ENCODE measurements at regions not wholly inside any gene's neighbourhood (a gene's known extent, or its start where the extent isn't known, plus 50 kb on each side); places are given as distances from the start of the nearest gene placed in this dataset.
A peak's percentile ranks its signal among the peaks of the same experiment; 100 is the strongest.

DNA sequence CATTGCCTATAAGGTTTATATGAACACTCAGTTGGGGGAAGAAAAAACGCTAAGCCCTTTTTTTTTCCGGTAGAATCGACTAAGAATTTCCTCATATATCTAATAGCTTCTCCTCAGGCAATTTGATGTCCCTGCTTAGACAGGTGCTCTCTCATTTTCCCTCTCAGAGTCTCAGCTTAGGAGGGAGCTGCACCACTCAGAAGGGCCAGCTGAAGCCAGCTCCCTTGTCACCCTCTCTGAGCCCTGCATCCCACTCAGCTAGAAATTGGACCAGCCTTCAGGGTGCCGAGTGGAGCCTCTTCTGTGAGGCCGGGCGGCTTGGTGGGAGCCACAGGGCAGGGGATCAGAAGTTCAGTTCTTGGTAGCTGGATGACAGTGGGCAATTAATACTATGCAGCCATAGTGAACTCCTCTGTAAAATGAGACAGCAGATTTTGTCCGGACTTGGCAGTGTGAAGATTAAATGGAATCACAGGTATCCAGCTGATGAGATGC, 368.5 kb downstream of the MAFB start:
- no peak for DNase-seq (ENCODE audit: low spot score)

DNA sequence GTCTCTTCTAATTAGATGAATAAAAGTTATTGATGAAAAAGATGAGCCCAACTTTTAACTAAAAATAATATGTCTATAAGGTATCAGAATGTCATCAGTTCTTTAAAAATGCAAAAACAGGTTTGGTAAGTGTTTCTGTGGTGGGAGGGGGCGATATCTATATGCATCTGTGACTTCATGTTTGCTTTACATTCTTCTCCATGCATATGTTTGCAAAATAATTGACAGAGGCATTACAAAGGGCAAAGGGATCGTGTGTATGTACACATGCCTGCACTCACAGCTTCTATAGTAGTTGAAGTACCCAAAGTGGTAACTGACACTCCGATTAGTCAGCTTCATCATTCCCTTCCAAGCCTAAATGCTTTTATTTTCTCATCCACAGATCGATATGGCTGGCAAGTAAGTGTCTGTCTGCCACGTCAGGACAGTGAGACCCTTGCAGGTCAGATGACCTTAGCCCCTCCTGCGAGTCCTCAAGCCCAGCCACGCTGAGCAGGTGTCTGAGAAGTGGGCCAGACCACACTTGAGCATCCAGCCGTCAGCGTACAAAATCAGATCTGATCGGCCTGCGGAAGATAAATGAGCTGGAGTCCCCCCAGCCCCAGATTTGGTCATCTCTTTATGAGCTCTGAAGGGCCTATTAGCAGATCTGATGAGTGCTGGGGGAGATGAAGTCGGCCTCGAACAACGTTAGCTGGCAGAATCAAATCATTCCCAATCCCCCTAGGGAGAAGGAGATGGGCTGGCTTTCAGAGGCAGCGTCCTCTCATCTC, 369.1 kb downstream of the MAFB start:
- no peak for DNase-seq (ENCODE audit: low spot score)

DNA sequence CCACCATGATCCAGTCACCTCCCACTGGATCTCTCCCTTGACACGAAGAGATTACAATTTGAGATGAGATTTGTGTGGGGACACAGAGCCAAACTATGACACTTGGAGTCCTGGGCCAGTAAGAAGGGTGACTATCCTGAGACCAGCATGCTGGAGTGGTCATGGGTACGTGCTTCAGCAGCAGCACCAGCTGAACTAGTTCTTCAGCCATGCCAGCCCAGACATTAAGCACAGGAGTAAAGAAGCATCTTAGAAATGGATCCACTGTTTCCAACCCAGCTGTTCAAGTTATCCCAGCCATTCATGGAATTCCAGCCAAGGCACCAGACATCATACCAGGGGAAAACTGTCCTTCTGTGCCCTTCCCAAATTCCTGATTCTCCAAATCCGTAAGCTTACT, 370.0 kb downstream of the MAFB start:
- DNase-seq (ENCODE audit: low spot score) = no peak

DNA sequence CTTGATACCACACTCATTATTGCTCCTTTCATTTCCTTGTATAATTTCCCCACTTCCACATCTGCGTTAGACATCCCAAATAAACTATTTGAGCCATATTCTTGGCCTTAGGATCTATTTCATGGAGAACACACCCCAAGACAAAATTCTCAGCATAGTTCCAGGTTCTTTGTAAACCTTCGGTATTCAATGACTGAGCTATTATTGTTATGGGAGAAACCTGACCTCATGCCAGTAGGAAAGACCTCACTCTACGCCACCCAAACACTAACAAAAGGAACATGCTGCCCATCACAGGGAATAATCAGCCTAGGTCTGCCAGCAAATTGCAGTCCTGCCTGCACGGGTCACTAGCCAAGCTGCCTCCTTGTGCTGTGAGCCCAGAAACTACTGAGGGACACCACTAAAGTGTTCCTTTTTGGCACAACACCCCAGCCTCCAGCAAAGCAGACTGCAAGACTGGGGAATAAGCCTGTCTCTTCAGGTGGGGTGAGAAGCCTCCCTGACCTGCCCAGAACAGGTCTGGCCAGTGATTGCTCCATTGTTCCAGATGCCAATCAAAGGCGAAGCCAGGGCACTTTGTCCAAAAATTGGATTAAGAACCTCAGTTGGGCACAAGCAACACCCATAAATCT, 371.8 kb downstream of the MAFB start:
- DNase-seq (ENCODE audit: low spot score) = no peak

DNA sequence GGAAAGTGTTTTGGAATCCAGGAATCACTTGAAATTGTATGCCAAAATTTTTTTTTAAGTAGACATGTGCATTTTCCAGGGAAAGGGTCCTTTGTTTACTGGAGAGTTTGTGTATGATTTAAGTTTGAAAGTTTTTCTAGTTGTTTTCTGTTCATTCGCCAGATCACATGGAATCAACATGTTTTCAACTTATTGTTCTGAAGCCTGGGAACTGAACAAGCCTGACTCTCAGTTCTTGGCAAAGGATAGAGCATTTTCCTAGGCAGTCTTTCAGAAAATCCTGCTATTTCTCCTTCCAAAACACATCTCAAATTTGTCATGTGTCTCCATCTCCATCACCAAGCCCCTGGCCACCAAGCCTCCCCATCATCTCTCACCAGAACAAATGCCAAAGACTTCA, 374.8 kb downstream of the MAFB start:
- no peak for DNase-seq (ENCODE audit: low spot score)

DNA sequence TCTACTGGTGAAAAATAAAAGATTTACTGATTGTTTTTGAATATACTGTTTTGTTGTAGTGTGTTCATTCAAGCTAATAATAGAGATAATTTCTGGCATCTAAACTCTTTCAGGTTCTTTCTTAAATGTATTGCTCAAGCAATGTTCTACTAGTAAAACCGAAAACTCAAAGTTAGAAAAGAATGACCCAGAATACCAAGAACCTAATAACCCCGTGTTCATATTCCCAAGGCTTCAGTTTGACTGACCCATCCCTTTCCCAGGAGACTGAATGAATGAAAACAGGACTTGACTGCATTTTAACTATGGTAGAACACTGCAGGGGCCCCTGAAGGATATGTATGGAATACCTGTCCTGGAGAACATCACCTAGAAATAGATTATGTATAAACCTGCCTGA, 375.3 kb downstream of the MAFB start:
- DNase-seq (ENCODE audit: low spot score) = no peak

DNA sequence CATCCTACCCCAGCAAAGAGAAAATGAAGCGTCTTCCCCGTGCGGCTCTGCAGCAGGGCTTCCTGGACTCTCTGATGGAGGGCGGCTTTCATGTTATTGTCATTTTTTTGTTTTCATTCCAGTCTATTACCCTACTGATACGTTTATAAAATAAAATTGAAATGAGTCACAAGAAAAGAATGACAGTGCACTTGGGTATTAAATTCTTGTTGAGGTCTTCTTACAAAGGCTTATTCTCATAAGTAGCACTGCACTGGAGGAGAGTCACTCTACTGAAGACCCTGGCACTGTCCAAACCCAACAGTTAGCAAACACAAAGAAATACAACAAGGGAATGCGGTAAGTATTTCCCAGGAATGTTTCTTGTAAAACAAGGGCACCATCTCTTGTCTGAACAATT, 379.3 kb downstream of the MAFB start:
- no peak for DNase-seq (ENCODE audit: low spot score)

DNA sequence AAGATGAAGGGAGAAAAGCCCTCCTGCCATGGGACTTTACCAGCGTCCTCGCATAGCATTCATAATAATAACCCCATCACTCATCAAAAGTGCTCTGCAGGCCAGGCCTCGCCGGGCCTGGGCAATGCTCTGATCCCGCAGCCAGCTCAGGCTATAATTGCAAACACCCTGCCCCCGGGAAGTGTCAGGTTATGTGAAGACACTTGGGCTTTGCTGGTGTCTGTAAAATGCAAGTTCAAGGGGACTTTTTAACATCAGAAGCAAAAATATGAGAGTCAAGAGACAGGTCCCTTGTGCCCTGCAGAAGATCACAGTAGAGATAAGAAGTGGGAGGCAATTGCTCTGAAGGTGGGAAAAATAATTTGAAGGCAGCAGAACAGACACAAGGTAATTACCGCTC, 381.0 kb downstream of the MAFB start:
- DNase-seq (ENCODE audit: low spot score) = no peak

DNA sequence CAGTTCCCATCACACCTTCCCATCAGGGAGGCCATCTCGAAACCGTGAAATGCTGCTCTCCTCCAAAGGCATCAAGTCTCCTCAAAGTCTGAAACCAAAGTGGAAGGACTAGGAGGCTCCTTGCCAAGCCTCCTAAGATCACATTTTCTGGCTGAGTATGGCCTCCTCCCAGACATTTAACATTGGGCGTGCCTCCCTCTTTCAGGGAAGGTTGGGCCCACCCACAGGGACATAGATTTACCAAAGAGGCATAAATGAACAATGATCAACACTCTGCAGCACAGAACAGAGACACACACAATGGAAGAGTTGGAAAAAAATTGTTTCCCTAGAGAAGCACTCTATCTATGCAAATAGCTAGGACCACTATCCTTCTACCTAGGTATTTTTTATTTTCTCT, 381.8 kb downstream of the MAFB start:
- no peak for DNase-seq (ENCODE audit: low spot score)

DNA sequence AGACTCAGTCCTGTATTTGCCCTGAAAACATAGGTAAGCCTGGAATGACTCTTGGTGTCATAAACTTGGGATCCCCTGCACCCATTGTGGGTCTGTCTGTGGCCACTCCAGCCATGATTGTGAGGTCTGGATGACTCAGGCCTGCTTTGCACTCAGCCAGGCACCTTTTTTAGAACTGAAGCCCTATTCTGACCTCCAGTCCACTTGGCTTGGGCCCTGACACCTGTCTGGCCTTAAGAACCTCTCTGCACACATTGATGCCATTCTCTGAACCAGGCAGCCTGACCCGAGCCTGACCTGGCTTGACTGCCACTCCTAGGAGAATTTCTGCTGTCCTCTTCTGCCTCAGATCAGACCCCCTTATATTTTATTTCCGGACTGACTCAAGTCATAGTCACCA, 383.7 kb downstream of the MAFB start:
- no peak for DNase-seq (ENCODE audit: low spot score)

DNA sequence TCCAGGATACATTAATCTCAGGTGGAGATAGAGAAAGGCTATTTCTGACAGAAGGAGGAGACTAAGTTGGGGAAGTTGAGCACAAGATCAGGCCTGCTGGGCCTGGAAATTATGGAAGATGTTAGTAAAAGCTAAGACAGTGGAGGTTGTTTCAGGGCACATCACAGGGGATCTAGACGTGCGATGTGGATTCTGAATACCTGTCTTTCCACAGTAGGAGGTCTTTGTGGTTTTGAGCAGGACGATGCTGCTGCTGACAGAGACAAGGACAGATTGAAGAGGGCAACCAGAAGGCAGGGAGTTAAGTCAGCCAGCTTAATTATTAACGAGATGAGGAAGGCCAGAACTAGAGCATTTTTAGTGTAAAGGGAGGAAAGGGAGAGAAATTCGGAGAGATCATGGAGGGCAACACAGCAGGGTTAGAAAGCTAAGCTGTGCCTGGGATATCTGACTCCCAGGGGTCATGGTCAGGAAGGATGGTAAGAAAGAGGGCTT, 384.9 kb downstream of the MAFB start:
- no peak for DNase-seq (ENCODE audit: low spot score)

DNA sequence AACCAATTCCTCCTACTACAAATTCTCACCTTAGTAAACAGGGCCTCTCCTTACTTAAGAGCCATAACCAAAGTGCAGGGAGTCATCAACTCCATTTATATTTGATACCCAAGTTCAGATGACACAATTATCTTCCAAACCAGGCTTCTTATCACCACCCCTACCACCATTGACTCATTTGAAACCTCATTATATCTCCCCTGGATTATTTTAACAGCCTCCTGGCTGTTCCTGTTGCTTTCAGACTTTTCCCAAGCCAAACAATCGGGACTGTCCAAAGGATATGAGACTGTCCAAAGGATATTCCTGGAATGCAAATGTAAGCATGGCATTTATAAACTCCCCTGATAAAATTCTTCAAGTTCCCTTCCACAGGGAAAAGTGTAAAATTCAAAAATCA, 394.3 kb downstream of the MAFB start:
- no peak for DNase-seq (ENCODE audit: low spot score)

DNA sequence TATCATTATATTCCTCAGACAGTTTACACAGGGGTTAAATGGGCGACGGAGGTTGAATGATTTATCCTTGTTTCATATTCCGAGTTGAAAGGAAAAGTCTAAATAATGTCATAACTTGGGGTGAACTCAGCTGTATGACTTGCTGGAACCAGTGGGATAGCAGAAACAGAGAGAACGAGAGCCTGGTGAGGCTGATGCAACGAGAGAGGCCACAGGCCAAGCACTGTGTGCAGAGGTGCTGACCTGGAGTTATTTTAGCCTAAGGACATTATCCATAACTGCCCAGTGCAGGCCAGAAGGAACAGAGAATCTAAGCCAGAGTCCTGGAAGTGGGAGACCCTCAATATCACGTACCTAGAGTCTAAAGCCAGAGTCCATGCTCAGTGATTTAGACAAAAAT, 394.9 kb downstream of the MAFB start:
- DNase-seq (ENCODE audit: low spot score) = no peak

DNA sequence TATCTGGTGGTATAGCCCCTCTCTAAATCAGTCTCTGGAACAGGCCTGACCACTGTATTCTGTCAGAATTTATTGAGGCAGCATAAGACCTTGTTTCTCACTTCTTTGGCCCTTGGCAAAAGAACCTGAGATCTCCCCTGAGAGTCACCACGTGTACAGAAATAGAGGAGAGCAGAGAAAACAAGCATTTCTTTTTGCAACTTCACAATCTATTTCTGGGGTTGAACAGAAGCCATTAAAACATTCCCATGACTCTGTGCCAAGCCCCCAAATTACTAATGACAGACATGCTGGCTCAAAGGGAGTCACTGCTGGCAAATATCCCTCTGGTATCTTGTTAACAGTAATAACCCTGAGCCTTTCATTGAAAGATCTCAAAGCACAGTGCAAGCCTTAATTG, 395.3 kb downstream of the MAFB start:
- DNase-seq (ENCODE audit: low spot score) = no peak

DNA sequence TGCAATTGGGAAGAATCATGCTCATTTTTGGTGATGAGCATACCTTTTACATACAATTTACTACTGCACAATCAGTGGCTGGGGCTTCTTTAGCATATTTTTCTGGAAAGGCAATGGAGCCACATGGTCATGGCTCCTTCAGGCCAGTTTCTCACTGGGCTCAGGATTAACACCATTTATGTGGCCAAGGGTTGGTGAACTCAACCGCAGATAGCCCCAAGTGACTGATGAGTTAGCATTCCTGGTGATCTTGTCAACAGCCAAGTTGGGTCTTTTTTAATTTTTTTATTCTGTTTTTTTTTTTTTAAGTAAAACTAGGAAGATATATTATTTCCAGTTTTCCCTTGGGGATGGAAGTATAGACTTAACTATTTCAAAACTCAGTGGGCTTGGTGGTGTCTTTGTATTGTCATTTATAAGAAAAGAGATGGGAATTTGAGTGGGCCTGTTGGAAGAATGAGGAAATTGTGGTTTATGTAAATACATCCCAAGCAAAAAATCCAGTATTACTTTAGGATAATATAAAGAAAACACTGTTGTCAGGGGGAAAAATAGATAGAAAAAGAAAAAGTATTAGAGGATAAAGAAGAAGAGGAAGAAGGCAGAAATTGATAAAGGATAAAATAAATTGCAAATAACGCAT, 397.4 kb downstream of the MAFB start:
- no peak for DNase-seq (ENCODE audit: low spot score)

DNA sequence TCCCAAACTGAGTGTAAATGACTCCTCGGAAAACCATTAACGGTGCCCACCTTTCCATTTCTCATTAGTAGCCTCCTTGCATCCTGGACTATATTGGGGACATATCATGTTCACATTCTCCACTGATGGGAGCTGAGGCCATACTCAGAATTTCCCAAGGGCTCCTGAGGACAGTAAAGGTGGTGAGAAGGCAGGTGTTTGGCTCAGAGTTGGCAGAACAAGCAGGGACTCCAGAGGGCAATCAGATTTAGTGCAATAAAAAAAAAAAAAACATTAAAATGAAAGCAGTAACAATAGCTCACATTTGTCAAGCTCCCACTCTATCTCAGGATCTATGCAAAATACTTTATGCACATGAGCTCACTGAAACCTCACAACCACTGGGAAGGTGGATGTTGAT, 401.4 kb downstream of the MAFB start:
- DNase-seq (ENCODE audit: low spot score) = no peak

DNA sequence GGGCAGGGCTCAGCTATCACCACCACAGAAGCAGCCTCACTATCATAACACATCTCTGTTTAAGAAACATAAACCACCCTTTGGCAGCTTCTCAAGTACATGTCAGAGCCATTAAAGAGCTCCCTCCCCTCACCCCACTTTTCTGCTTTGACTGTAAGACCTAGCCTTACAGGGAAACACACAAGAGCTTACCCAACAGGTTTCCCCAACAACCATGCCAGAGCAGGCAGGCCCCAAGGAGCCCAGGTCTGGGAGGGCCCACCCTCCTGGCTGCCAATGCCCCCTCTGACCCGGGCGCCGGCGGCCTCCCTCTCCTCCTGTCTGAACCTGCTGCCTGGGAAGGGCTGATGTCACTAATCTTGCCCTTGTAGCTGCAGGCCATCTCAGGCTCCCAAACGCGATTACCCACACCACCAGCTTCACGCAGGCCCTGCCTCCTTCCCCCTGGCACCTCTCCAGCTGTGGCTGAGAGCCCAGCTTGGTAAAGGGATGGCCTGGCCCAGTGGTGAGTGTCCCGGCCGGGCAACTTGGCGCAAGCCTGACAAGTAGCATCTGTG, 402.0 kb downstream of the MAFB start:
- no peak for DNase-seq (ENCODE audit: low spot score)

DNA sequence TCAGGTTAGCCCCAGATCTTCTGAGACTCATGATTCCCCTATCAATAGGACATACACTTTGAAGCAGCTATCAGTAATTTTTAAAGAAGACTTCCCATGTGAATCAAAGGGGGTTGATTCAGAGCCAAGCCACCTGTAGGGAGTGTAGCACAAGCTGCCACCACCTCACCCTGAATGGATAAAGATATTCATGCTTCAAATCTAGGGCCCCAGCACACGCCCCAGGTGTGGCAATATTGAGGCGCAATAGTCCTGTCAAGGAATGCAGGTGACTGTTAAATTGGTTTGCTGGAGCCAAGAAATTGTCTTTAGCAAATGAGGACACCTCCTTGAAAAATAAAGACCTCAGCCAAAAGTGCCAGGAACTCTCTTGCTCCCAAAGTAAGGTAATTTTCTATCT, 404.4 kb downstream of the MAFB start:
- DNase-seq (ENCODE audit: low spot score) = no peak

DNA sequence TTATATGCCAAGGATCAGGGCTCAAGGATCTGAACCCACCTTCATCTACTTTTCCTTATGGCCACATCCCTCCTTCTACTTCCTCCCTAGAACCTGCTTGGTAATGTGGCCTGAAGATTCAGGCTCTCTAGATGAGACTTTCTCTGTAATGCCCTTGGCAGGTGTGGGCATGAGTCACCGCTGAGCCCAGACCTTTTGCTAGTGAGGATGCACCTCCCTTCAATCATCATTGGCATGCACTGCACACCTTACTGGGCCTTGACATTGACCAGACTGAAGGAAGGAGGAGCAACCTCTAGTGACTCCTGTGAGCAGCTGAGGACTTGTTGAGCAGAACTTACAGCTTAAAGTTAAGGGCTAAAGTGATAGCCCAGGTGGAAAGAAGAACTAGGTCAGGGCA, 405.3 kb downstream of the MAFB start:
- DNase-seq (ENCODE audit: low spot score) = no peak

DNA sequence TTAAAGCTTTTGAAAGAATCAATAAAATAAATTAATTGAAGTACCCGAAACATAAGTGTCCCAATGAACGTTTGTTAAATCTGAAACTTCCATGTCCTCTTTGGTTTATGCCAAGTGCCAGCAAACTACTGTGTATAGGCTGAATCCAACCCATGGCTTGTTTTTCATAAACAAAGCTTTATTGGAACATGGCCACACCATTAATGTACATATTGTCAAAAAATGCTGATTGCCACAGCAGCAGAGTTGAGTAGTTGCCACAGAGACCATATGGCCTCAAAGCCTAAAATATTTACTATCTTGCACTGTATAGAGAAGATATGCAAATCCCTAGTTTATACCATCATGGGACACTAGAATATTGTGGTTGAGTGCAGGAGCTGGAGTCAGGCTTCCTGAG, 406.1 kb downstream of the MAFB start:
- no peak for DNase-seq (ENCODE audit: low spot score)

DNA sequence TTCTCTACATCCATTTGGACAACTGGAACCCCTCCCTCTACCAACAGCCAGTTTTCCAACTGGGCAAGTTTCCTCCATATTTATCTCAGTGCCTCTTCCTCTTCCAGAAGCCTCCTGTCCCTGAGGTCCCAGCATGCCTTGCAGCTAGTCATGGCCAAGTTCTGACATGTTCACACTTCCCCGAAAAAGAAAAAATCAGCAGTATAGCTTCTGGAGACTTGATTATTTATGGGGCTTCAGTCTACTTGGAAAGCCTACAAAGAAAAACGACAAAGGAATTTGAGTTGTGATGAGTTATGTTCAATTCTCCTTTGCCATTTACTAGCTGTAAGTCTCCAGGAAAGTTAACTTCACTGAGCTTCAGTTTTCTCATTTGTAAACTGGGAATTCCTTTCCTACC, 406.5 kb downstream of the MAFB start:
- DNase-seq (ENCODE audit: low spot score) = no peak

DNA sequence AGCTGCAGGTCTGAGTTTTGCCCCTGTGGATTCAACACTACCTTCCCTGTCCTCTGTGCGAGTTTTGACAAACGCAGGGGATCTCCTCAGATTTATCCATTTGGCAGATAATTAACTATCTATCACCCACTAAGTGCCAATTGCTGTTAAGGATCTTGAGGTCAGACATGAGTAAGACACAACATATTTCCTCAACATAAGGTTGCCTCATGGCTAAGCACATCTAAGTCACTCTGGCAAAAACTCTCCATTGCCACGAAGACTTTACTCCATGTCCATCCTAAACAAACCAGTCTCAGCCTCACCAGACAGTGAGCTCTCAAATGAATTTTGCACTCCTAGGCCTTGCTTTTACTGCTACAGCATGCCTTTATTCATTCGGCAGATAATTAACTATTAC, 408.4 kb downstream of the MAFB start:
- no peak for DNase-seq (ENCODE audit: low spot score)

DNA sequence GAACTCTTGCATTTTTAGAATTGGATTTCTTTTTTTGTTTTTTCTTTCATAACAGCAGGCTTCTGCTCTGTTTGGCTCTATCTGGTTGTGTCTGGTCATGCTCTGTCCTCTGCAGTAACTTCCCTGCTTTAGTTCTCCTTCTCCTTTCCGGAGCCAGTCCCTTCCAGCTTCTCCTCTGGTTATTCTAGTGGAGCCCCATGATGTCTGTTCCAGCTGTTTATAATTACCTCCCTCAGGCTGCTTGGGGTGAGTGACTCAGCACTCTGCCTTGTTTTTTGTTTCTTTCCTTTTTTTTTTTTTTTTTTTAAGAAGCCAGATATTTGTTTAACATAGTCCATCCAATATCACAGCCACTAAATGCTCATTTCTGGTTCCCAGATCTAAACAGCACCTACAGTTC, 409.6 kb downstream of the MAFB start:
- peak; percentile 48 for DNase-seq (ENCODE audit: low spot score)

All from hepatic stellate cell (primary cell).